Ovary (tissue), 7 donors: ENCODE measurements at regions not wholly inside any gene's neighbourhood (a gene's known extent, or its start where the extent isn't known, plus 50 kb on each side); places are given as distances from the start of the nearest gene placed in this dataset.

ENCODE experiments used
- DNase-seq, 5 donors: peaks; one replicate each; pipeline ENCODE4 v3.0.0-alpha.2; 2019 to 2020
- H3K27ac ChIP-seq, 2 donors: fragments of 200-600 bp; one replicate each; pipeline versions ENCODE4 v1.5.1 to v1.8.0; 2019 to 2022
- H3K27me3 ChIP-seq: fragments of 200-600 bp; one replicate; pipeline ENCODE4 v1.8.0; 2022
- H3K36me3 ChIP-seq: fragments of 200-600 bp; sonication (generic); one replicate; pipeline ENCODE4 v1.5.1; 2019
- H3K4me1 ChIP-seq: one replicate; pipeline ENCODE4 v1.8.1; 2013; ENCODE audit warnings: mild to moderate bottlenecking, moderate library complexity; ENCODE audit not compliant: insufficient read depth
- H3K4me3 ChIP-seq: fragments of 200-600 bp; sonication (generic); one replicate; pipeline ENCODE4 v1.5.1; 2017
- H3K9me3 ChIP-seq, 2 donors: fragments of 200-600 bp in 1 of 2; sonication (generic) in 1 of 2; one replicate each; pipeline versions ENCODE4 v1.5.1 to v1.8.1; 2013 to 2019; ENCODE audit warnings: mild to moderate bottlenecking in 1 of 2, moderate library complexity in 1 of 2
- CTCF ChIP-seq, 3 donors: fragments of 450-650 bp in 2 of 3; fragments of 200-600 bp in 1 of 3; IDR thresholded peaks; one replicate each; pipeline versions ENCODE4 v1.5.1 to v1.8.0; 2016 to 2022; ENCODE audit warnings: antibody characterized with exemption in 3 of 3, mild to moderate bottlenecking in 1 of 3
- EP300 ChIP-seq: sonication (generic); formaldehyde crosslinking; IDR thresholded peaks from one replicate; pipeline ENCODE4 v1.6.1; 2017; ENCODE audit warnings: antibody characterized with exemption
- POLR2A ChIP-seq: fragments of 450-650 bp; IDR thresholded peaks from one replicate; pipeline ENCODE4 v1.6.1; 2017; ENCODE audit warnings: antibody characterized with exemption, mild to moderate bottlenecking, moderate library complexity
- WGBS, 3 donors: extraction: QIAGEN DNeasy Blood & Tissue Kit in 1 of 3; methylation state at CpG; one replicate each; pipeline versions ENCODE4 v1.1.5 to v1.1.7; 2013 to 2017; 5-methylcytosine and 5-hydroxymethylcytosine counted together
- intact Hi-C, 4 donors: fragments of 100-400 bp; cut with DNase I; formaldehyde crosslinking; loops; one replicate each; pipeline versions ENCODE4 v1.11.0 to v1.15.1; 2022 to 2023
- donor health status: DM: no; HTN: no; CAD: no; lungs with moderate emphysema.
- donor health status: DM: no; HTN: no; CAD: no.
- donor health status: Bipolar disorder and iron deficiency.
- donor health status: DM: no; HTN: no; CAD: no.
- donor health status: DM: yes; HTN: yes; CAD: no.

- intact Hi-C loops: no loop called here
- no peak for DNase-seq
- TF ChIP-seq CTCF (IDR thresholded peaks at IDR 0.05): no peak
- no peak for TF ChIP-seq EP300
- TF ChIP-seq POLR2A: no peak
- WGBS, 3 donors: 70 to 80% (median 78%) methylated on average over 3 of the region's 3 CpGs
- H3K36me3 ChIP-seq: no peaks in the 10 kb centered on the region
- no peak overlapping the region for H3K4me3 ChIP-seq
- H3K4me1 ChIP-seq: no peaks in the 10 kb centered on the region
- H3K27me3 ChIP-seq: no peaks in the 10 kb centered on the region
- H3K27ac ChIP-seq: no peak overlapping the region
- H3K9me3 ChIP-seq: no peaks in the 10 kb centered on the region
These were observed 383.0 kb upstream of the ID4 start for GRCh38 chr6:19454001-19454720.

GRCh38 chr6:19454721-19455392, 382.3 kb upstream of the ID4 start:
- no peaks in the 10 kb centered on the region for H3K4me1 ChIP-seq
- H3K4me3 ChIP-seq: no peak overlapping the region
- no peaks in the 10 kb centered on the region for H3K9me3 ChIP-seq
- H3K27ac ChIP-seq: no peak overlapping the region
- no peaks in the 10 kb centered on the region for H3K27me3 ChIP-seq
- WGBS, 3 donors: 93 to 95% (median 93%) methylated on average over 2 of the region's 2 CpGs
- H3K36me3 ChIP-seq: no peaks in the 10 kb centered on the region
- TF ChIP-seq POLR2A: no peak
- no peak for TF ChIP-seq EP300
- no peak for TF ChIP-seq CTCF (IDR thresholded peaks at IDR 0.05)
- DNase-seq: no peak
- intact Hi-C loops: no loop called here

GRCh38 chr6:19463250-19463649, 373.9 kb upstream of the ID4 start:
- Histone ChIP-seq H3K27me3 (no peaks in the 10 kb centered on the region), H3K9me3 (no peaks in the 10 kb centered on the region), H3K4me3 (no peak overlapping the region), H3K4me1 (no peaks in the 10 kb centered on the region), H3K36me3 (no peaks in the 10 kb centered on the region), H3K27ac (no peak overlapping the region)
- TF ChIP-seq EP300: no peak
- TF ChIP-seq CTCF (IDR thresholded peaks at IDR 0.05): no peak
- TF ChIP-seq POLR2A: no peak
- no peak for DNase-seq
- intact Hi-C loops: no loop called here
- 73 to 82% (median 75%) methylated on average over 2 of the region's 2 CpGs for WGBS, 3 donors

- TF ChIP-seq POLR2A (no peak), CTCF (IDR thresholded peaks at IDR 0.05) (no peak), EP300 (no peak)
- intact Hi-C loops: no loop called here
- WGBS, 3 donors: 71 to 77% (median 74%) methylated on average over 5 of the region's 5 CpGs
- Histone ChIP-seq H3K27ac (no peak overlapping the region), H3K4me1 (no peaks in the 10 kb centered on the region), H3K9me3 (no peaks in the 10 kb centered on the region), H3K4me3 (no peak overlapping the region), H3K27me3 (no peaks in the 10 kb centered on the region), H3K36me3 (no peaks in the 10 kb centered on the region)
- DNase-seq: no peak
These were observed 373.2 kb upstream of the ID4 start for GRCh38 chr6:19463925-19464324.
